Left lung (tissue), 4 donors: ENCODE measurements at regions not wholly inside any gene's neighbourhood (a gene's known extent, or its start where the extent isn't known, plus 50 kb on each side); places are given as distances from the start of the nearest gene placed in this dataset.
"Not testable (repeated sequence)": the region's sequence is repeated elsewhere in the genome, so short reads cannot be mapped to it uniquely, and the experiment has no call there.

Source experiments
- ATAC-seq: fragments of 200-7000 bp; cut with Tn5 transposase; one replicate; pipeline ENCODE4 v1.9.1; 2020; ENCODE audit warnings: moderate library complexity
- DNase-seq, 4 donors: peaks; one replicate each; pipeline ENCODE4 v3.0.0-alpha.2; 2013 to 2020
- H3K27ac ChIP-seq, 2 donors: fragments of 200-600 bp; sonication (generic) in 1 of 2; one replicate each; pipeline versions ENCODE4 v1.5.0 to v1.8.0; 2020 to 2021
- H3K27me3 ChIP-seq, 2 donors: fragments of 200-600 bp; sonication (generic) in 1 of 2; one replicate each; pipeline versions ENCODE4 v1.5.0 to v1.8.0; 2020 to 2021
- H3K36me3 ChIP-seq, 2 donors: fragments of 200-600 bp; sonication (generic) in 1 of 2; one replicate each; pipeline versions ENCODE4 v1.5.0 to v1.8.0; 2020 to 2021
- H3K4me1 ChIP-seq, 2 donors: fragments of 200-600 bp; one replicate each; pipeline ENCODE4 v1.8.0; 2021
- H3K4me3 ChIP-seq, 2 donors: fragments of 200-600 bp; sonication (generic) in 1 of 2; one replicate each; pipeline versions ENCODE4 v1.5.0 to v1.8.0; 2020 to 2021; ENCODE audit warnings: mild to moderate bottlenecking in 1 of 2
- H3K9me3 ChIP-seq, 2 donors: fragments of 200-600 bp; sonication (generic) in 1 of 2; one replicate each; pipeline versions ENCODE4 v1.5.0 to v1.8.0; 2020 to 2021
- CTCF ChIP-seq, 2 donors: fragments of 200-600 bp; sonication (generic) in 1 of 2; IDR thresholded peaks; one replicate each; pipeline versions ENCODE4 v1.5.0 to v1.8.0; 2021; ENCODE audit warnings: antibody characterized with exemption in 2 of 2
- intact Hi-C, 2 donors: fragments of 100-400 bp; cut with DNase I; formaldehyde crosslinking; loops; one replicate each; pipeline versions ENCODE4 v1.11.2 to v1.14.2; 2022
- donor health status: DM: no; HTN: yes; CAD: no.
- donor health status: DM: no; HTN: no; CAD: no.

GRCh38 chr13:67462098-67462497 is 232.0 kb upstream of the PCDH9 start:
- Histone ChIP-seq H3K9me3 (peaks cover 0 to 6% of the 10 kb centered on the region in 2 donors), H3K4me3 (no peak overlapping the region), H3K27ac (no peak overlapping the region), H3K36me3 (no peaks in the 10 kb centered on the region), H3K4me1 (no peaks in the 10 kb centered on the region), H3K27me3 (no peaks in the 10 kb centered on the region)
- intact Hi-C loops: no loop called here
- DNase-seq (no peak), ATAC-seq (no peak)
- TF ChIP-seq CTCF (IDR thresholded peaks at IDR 0.05): no peak

GRCh38 chr13:67452526-67452925 is 222.4 kb upstream of the PCDH9 start:
- H3K36me3 ChIP-seq, DNase-seq, H3K4me3 ChIP-seq, ATAC-seq, H3K27me3 ChIP-seq, H3K4me1 ChIP-seq, H3K27ac ChIP-seq, intact Hi-C loops: not testable (repeated sequence)
- peaks cover 0 to 18% of the 10 kb centered on the region in 2 donors for H3K9me3 ChIP-seq

DNA sequence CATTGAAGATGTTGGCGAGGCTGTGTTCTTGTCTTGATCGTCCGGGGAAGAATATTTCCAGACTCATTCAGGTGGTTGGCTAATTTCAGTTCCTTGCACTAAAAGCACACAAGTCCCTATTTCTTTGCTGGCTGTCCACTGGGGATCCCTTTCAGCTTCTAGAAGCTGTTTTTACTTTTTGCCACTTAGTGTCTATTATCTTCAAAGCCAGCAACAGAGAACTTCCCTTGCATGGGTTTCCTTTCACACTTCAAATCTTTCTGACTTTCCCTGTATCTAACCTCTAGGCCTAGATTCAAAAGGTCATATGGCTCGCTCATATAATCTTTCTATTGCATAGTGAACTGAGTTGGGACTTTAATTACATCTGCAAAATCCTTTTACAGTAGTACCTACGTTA is 215.3 kb upstream of the PCDH9 start:
- no peaks in the 10 kb centered on the region for H3K4me1 ChIP-seq

DNA sequence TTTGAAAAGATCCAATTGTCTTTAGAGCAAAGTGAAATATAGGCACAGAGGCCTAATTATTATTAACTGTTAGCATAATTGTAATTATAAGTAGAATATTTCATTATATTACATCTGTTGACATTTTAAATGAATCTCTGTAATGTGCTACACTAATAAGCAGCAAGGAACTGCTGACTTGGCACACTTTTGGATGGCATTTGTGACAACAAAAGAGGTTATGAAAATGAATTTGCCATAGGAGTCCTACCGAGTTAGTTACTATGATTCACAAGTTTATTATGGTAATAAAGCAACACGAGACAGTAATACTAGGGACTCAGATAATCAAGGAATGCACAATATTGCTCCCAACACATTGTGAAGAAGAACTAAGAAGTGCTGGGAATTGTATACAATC is 213.8 kb upstream of the PCDH9 start:
- TF ChIP-seq CTCF (IDR thresholded peaks at IDR 0.05): no peak
- Histone ChIP-seq H3K4me3 (no peak overlapping the region), H3K9me3 (no peaks in the 10 kb centered on the region), H3K36me3 (no peaks in the 10 kb centered on the region), H3K27ac (no peak overlapping the region), H3K27me3 (no peaks in the 10 kb centered on the region), H3K4me1 (no peaks in the 10 kb centered on the region)
- no peak for ATAC-seq
- intact Hi-C loops: no loop called here
- DNase-seq: no peak

More for the DNA sequence above, 215.3 kb upstream of the PCDH9 start:
- Histone ChIP-seq H3K27me3 (no peaks in the 10 kb centered on the region), H3K9me3 (no peaks in the 10 kb centered on the region), H3K4me3 (no peak overlapping the region), H3K27ac (no peak overlapping the region), H3K36me3 (no peaks in the 10 kb centered on the region)
- intact Hi-C loops: no loop called here
- DNase-seq: no peak
- no peak for ATAC-seq
- TF ChIP-seq CTCF (IDR thresholded peaks at IDR 0.05): no peak

GRCh38 chr13:67440236-67440975 is 210.3 kb upstream of the PCDH9 start:
- ATAC-seq: no peak
- Histone ChIP-seq H3K9me3 (no peaks in the 10 kb centered on the region), H3K4me1 (no peaks in the 10 kb centered on the region), H3K36me3 (no peaks in the 10 kb centered on the region), H3K27me3 (no peaks in the 10 kb centered on the region), H3K27ac (no peak overlapping the region), H3K4me3 (no peak overlapping the region)
- no peak for DNase-seq
- intact Hi-C loops: no loop called here
- TF ChIP-seq CTCF (IDR thresholded peaks at IDR 0.05): no peak

DNA sequence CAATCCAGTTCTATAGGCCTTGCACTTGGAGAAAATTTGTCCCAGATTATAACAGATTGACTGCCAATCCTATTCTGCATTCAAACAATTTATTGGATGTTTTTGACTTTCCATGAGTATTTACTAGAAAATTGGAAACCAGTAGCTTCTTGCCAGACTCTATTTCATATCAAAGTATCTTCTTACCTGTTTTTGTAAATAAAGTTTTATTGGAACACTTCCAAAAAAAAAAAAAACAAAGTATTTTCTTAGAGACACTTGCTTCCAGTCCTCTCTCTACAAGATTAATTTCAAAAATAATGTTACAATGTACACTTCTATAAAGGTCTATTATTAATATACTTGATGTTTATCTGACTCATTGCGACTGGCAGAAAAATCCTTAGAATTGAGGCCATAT is 209.2 kb upstream of the PCDH9 start:
- DNase-seq (no peak), ATAC-seq (no peak)
- Histone ChIP-seq H3K36me3 (no peaks in the 10 kb centered on the region), H3K9me3 (no peaks in the 10 kb centered on the region), H3K4me3 (no peak overlapping the region), H3K27me3 (no peaks in the 10 kb centered on the region), H3K27ac (no peak overlapping the region), H3K4me1 (no peaks in the 10 kb centered on the region)
- no peak for TF ChIP-seq CTCF (IDR thresholded peaks at IDR 0.05)
- intact Hi-C loops: no loop called here
